Astrocyte of the spinal cord (primary cell): ENCODE measurements at regions not wholly inside any gene's neighbourhood (a gene's known extent, or its start where the extent isn't known, plus 50 kb on each side); places are given as distances from the start of the nearest gene placed in this dataset.

Experiments
- DNase-seq: peaks from one replicate; pipeline ENCODE4 v3.0.0; 2011; ENCODE audit warnings: low read depth, low spot score
- H3K4me3 ChIP-seq: 2 replicates; pipeline ENCODE4 v1.5.1; 2011; ENCODE audit warnings: low read depth, mild to moderate bottlenecking, low read length, moderate library complexity
- in situ Hi-C: cut with HindIII; loops from 2 replicates; pipeline ENCODE4 v1.10.0; 2017; ENCODE audit warnings: low sequenced_read_pairs
- TF ChIP-seq, protein P1 (sequence below): IDR thresholded peaks from 2 replicates; pipeline ENCODE4 v1.5.1; 2012; ENCODE audit warnings: low read depth, mild to moderate bottlenecking, low read length, inconsistent platforms

DNA sequence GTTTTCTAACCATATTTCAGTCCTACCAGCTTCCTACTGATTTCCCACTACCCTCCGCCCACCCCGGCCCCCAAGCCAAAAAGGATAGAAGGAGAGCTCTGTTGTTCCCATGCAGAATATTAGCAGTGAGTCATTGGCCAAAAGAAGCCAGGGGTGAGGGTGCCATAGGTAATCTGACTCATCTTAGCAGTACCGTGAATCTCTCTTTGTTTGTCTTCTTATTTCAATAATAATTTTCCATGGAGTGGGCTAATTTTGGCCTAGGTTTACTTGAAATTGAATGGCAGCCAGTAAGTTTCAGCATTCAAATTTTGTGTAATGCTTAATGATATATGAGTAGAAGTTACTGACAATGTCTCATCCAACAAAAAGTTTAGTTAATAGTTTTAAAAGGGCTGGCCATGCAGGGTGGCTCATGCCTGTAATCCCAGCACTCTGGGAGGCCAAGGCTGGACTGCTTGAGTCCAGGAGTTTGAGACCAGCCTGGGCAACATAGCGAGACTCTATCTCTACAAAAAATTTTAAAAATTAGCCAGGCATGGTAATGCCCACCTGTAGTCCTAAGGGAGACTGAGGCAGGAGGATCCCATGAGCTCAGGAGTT is 74.2 kb downstream of the C9orf152 start:
- TF ChIP-seq, protein P1, sequence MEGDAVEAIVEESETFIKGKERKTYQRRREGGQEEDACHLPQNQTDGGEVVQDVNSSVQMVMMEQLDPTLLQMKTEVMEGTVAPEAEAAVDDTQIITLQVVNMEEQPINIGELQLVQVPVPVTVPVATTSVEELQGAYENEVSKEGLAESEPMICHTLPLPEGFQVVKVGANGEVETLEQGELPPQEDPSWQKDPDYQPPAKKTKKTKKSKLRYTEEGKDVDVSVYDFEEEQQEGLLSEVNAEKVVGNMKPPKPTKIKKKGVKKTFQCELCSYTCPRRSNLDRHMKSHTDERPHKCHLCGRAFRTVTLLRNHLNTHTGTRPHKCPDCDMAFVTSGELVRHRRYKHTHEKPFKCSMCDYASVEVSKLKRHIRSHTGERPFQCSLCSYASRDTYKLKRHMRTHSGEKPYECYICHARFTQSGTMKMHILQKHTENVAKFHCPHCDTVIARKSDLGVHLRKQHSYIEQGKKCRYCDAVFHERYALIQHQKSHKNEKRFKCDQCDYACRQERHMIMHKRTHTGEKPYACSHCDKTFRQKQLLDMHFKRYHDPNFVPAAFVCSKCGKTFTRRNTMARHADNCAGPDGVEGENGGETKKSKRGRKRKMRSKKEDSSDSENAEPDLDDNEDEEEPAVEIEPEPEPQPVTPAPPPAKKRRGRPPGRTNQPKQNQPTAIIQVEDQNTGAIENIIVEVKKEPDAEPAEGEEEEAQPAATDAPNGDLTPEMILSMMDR: no peak
- peak; percentile 71 for DNase-seq
- H3K4me3 ChIP-seq: no peak overlapping the region
- in situ Hi-C loops: no loop called here

DNA sequence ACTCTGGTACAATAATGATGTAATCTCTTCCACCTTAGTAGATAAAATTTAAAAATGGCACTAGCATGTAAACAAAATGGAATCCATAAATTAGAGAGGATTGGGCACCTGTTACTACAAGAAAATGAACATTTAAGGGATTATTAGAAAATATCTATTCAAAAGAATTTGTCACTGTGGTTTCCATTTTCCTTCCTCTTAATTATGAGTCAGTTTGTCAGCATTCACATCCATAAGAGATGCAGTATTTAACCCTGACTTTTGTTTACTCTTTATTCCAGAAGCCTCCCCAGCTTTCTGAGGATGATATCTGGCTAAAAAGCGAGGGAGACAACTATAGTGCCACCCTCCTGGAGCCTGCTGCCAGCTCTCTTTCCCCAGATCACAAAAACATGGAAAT is 72.1 kb downstream of the C9orf152 start:
- in situ Hi-C loops: no loop called here
- no peak overlapping the region for H3K4me3 ChIP-seq
- TF ChIP-seq, protein P1: no peak

DNA sequence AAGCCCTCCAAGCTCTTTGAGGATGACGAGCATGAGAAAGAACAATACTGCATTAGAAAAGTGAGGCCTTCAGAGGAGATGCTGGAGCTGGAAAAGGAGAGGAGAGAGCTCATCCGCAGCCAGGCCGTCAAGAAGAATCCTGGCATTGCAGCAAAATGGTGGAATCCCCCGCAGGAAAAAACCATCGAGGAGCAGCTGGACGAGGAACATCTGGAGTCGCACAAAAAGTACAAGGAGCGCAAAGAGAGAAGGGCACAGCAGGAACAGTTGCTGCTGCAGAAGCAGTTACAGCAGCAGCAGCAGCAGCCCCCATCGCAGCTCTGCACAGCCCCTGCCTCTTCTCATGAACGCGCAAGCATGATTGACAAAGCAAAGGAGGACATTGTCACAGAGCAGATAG is 71.2 kb downstream of the C9orf152 start:
- TF ChIP-seq, protein P1: no peak
- DNase-seq: no peak
- H3K4me3 ChIP-seq: no peak overlapping the region
- in situ Hi-C loops: no loop called here

More for the DNA sequence above, 72.1 kb downstream of the C9orf152 start:
- no peak for DNase-seq

DNA sequence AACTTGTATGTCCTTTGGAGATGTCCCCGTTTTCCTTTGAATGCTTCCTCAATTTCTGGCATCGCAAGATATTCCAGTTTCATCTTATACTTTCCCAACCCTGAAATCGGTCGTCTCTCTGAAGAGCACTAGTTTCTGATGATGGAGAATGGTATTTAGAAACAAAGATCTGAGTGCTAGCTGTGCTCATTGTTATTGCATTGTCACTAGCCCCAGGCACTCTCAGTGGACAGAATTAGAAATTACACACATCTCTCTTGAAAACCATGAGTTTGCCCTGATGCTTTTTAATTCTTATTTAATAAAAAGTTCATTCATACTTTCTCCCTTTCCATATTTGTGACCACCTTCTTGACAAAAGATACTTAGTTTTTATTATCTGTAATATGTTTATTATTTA is 67.7 kb downstream of the C9orf152 start:
- DNase-seq: no peak
- in situ Hi-C loops: no loop called here
- no peak overlapping the region for H3K4me3 ChIP-seq
- TF ChIP-seq, protein P1: no peak

DNA sequence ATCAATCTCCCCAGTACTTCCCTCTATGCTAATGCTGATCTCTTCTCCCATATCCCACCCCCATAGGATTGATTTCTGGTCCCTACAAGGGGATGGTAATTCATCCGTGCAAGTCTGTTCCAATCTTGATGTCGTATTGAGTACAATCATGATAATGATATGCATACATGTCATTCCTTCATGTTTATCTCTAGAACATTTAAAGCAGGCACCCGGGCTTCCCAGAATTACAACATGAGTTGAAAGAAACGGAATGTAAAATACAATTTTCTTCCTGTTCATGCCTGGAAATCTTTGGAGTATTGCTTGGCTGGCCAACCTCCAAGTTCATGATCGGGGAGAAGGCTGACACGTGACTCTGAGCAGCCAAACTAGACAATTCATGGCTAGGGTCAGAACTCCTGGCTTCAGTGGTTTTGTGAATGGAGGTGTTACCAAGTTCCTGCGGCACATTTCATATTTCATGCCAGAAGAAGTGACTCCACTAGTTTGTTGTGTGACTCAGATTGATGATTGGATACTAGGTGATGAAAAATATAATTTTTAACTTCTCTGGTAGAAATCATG is 66.6 kb downstream of the C9orf152 start:
- TF ChIP-seq, protein P1: no peak
- H3K4me3 ChIP-seq: no peak overlapping the region
- peak; percentile 90 for DNase-seq
- in situ Hi-C loops: no loop called here

DNA sequence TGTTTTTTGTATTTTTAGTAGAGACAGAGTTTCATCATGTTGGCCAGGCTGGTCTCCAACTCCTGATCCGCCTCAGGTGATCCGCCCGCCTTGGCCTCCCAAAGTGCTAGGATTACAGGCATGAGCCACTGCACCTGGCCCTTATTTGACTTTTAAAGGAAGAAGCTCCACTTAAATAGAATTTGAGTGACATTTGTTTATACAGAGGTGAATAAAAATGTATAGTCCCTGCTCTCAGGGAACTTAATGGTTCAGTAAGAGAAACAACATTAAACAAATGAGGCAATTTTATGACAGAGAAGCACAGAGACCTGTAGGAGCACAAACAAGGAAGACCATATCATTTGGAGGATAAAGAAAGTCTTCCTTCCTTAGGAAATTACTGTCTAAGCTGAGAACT is 65.7 kb downstream of the C9orf152 start:
- DNase-seq: no peak
- TF ChIP-seq, protein P1: no peak
- in situ Hi-C loops: no loop called here
- no peak overlapping the region for H3K4me3 ChIP-seq
